ENCODE measurements at regions not wholly inside any gene's neighbourhood (a gene's known extent, or its start where the extent isn't known, plus 50 kb on each side); places are given as distances from the start of the nearest gene placed in this dataset.

- no peak for ATAC-seq
Measured at GRCh38 chr2:58635801-58636375, 394.8 kb upstream of the FANCL start.

More at GRCh38 chr2:58635801-58636375, 394.8 kb upstream of the FANCL start:
- TF ChIP-seq POU6F1 (CRISPR knock-in tag; IDR thresholded peaks at IDR 0.05; ENCODE audit: borderline replicate concordance, low read depth) (no peak), PATZ1 (CRISPR knock-in tag; IDR thresholded peaks at IDR 0.05; ENCODE audit: borderline replicate concordance) (no peak), GLIS3 (CRISPR knock-in tag; IDR thresholded peaks at IDR 0.05) (no peak), CSRNP3 (CRISPR knock-in tag; IDR thresholded peaks at IDR 0.05) (no peak), ZNF70 (CRISPR knock-in tag; IDR thresholded peaks at IDR 0.05) (no peak), RARB (CRISPR knock-in tag; IDR thresholded peaks at IDR 0.05) (no peak), TSHZ2 (CRISPR knock-in tag; IDR thresholded peaks at IDR 0.05) (no peak), CREB5 (CRISPR knock-in tag; IDR thresholded peaks at IDR 0.05; ENCODE audit: low read depth) (no peak), SNAI2 (CRISPR knock-in tag; IDR thresholded peaks at IDR 0.05) (no peak), ZNF565 (CRISPR knock-in tag; conservative IDR thresholded peaks at IDR 0.05; ENCODE audit: low read depth) (no peak), ARNTL (CRISPR knock-in tag; IDR thresholded peaks at IDR 0.05; ENCODE audit: borderline replicate concordance, low read depth) (no peak), ESRRG (CRISPR knock-in tag; IDR thresholded peaks at IDR 0.05) (no peak), PPARA (CRISPR knock-in tag; IDR thresholded peaks at IDR 0.05; ENCODE audit: borderline replicate concordance) (no peak), ZFP30 (CRISPR knock-in tag; IDR thresholded peaks at IDR 0.05) (no peak), BACH2 (CRISPR knock-in tag; IDR thresholded peaks at IDR 0.05; ENCODE audit: borderline replicate concordance) (no peak), TCF4 (CRISPR knock-in tag; IDR thresholded peaks at IDR 0.05; ENCODE audit: borderline replicate concordance) (no peak)
